Prostate gland (tissue), 2 donors: ENCODE measurements at regions not wholly inside any gene's neighbourhood (a gene's known extent, or its start where the extent isn't known, plus 50 kb on each side); places are given as distances from the start of the nearest gene placed in this dataset.

Experiments
- DNase-seq: peaks from one replicate; pipeline ENCODE4 v3.0.0-alpha.2; 2019; ENCODE audit warnings: low spot score
- H3K27ac ChIP-seq, 2 donors: fragments of 200-600 bp; sonication (generic); 2 replicates each; pipeline ENCODE4 v1.5.1; 2017 to 2019
- H3K27me3 ChIP-seq: fragments of 200-600 bp; sonication (generic); replicated peaks from 2 replicates; pipeline ENCODE4 v1.5.1; 2019; ENCODE audit not compliant: insufficient read depth
- H3K36me3 ChIP-seq, 2 donors: fragments of 200-600 bp; sonication (generic); 1 replicate in 1 of 2; 2 replicates in 1 of 2; pipeline versions ENCODE4 v1.5.1 to v1.8.1; 2017 to 2019
- H3K4me1 ChIP-seq: fragments of 200-600 bp; sonication (generic); replicated peaks from 2 replicates; pipeline ENCODE4 v1.5.1; 2019
- H3K4me3 ChIP-seq, 2 donors: fragments of 200-600 bp; sonication (generic); 2 replicates each; pipeline ENCODE4 v1.5.1; 2017 to 2019
- H3K9me3 ChIP-seq: fragments of 200-600 bp; sonication (generic); 2 replicates; pipeline ENCODE4 v1.5.1; 2017
- CTCF ChIP-seq, 4 experiments: fragments of 200-600 bp in 2 of 4; fragments of 450-650 bp in 2 of 4; sonication (generic) in 2 of 4; IDR thresholded peaks; 1 replicate in 3 of 4; 2 replicates in 1 of 4; pipeline ENCODE4 v1.5.1; 2016 to 2019; ENCODE audit warnings: antibody characterized with exemption in 4 of 4, mild to moderate bottlenecking in 2 of 4, moderate library complexity in 2 of 4
- POLR2A ChIP-seq: fragments of 450-650 bp; IDR thresholded peaks from one replicate; pipeline ENCODE4 v1.6.1; 2016; ENCODE audit warnings: antibody characterized with exemption, mild to moderate bottlenecking
- POLR2AphosphoS5 ChIP-seq: sonication (generic); formaldehyde crosslinking; IDR thresholded peaks from one replicate; pipeline ENCODE4 v1.6.1; 2017; ENCODE audit warnings: antibody characterized with exemption
- WGBS: methylation state at CpG from one replicate; pipeline ENCODE4 v1.1.5; 2018; 5-methylcytosine and 5-hydroxymethylcytosine counted together
- intact Hi-C: fragments of 100-400 bp; cut with DNase I; formaldehyde crosslinking; loops from one replicate; pipeline ENCODE4 v1.14.2; 2022

GRCh38 chr1:185560760-185561159, 173.4 kb upstream of the HMCN1 start:
- Histone ChIP-seq H3K4me1 (no peaks in the 10 kb centered on the region), H3K4me3 (no peak overlapping the region), H3K9me3 (no peaks in the 10 kb centered on the region), H3K36me3 (no peaks in the 10 kb centered on the region), H3K27ac (no peak overlapping the region), H3K27me3 (no peaks in the 10 kb centered on the region)
- intact Hi-C loops: no loop called here
- WGBS: 72% methylated on average over 4 of the region's 4 CpGs
- no peak for DNase-seq
- no peak for TF ChIP-seq POLR2A
- TF ChIP-seq POLR2AphosphoS5: no peak
- TF ChIP-seq CTCF (IDR thresholded peaks at IDR 0.05): no peak

- Histone ChIP-seq H3K36me3 (no peaks in the 10 kb centered on the region), H3K4me1 (no peaks in the 10 kb centered on the region), H3K27me3 (no peaks in the 10 kb centered on the region), H3K27ac (no peak overlapping the region), H3K4me3 (no peak overlapping the region), H3K9me3 (no peaks in the 10 kb centered on the region)
- TF ChIP-seq CTCF (IDR thresholded peaks at IDR 0.05): peak in 1 of 4 experiments; percentile 13
- no peak for TF ChIP-seq POLR2A
- DNase-seq: peak; percentile 9
- whole genome bisulfite sequencing: 91% methylated on average over 3 of the region's 3 CpGs
- intact Hi-C loops: no loop called here
Measured at GRCh38 chr1:185559684-185560331, 174.4 kb upstream of the HMCN1 start.

- WGBS: 100% methylated on average over 1 of the region's 1 CpG
- intact Hi-C loops: no loop called here
- no peak for TF ChIP-seq CTCF (IDR thresholded peaks at IDR 0.05)
- no peak for TF ChIP-seq POLR2AphosphoS5
- TF ChIP-seq POLR2A: no peak
- Histone ChIP-seq H3K27ac (no peak overlapping the region), H3K36me3 (no peaks in the 10 kb centered on the region), H3K4me1 (no peaks in the 10 kb centered on the region), H3K9me3 (no peaks in the 10 kb centered on the region), H3K27me3 (no peaks in the 10 kb centered on the region), H3K4me3 (no peak overlapping the region)
- no peak for DNase-seq
Measured at GRCh38 chr1:185559151-185559550, 175.0 kb upstream of the HMCN1 start.

GRCh38 chr1:185556561-185556960, 177.6 kb upstream of the HMCN1 start:
- H3K27me3 ChIP-seq: no peaks in the 10 kb centered on the region
- H3K9me3 ChIP-seq: no peaks in the 10 kb centered on the region
- no peak overlapping the region for H3K27ac ChIP-seq
- DNase-seq: no peak
- 57% methylated on average over 1 of the region's 1 CpG for WGBS
- H3K36me3 ChIP-seq: no peaks in the 10 kb centered on the region
- intact Hi-C loops: no loop called here
- TF ChIP-seq POLR2A (no peak), POLR2AphosphoS5 (no peak), CTCF (IDR thresholded peaks at IDR 0.05) (no peak)
- H3K4me1 ChIP-seq: no peaks in the 10 kb centered on the region
- no peak overlapping the region for H3K4me3 ChIP-seq

GRCh38 chr1:185555743-185556142, 178.4 kb upstream of the HMCN1 start:
- H3K4me3 ChIP-seq: no peak overlapping the region
- intact Hi-C loops: no loop called here

More at GRCh38 chr1:185555743-185556142, 178.4 kb upstream of the HMCN1 start:
- no peak for DNase-seq
- no peaks in the 10 kb centered on the region for H3K27me3 ChIP-seq
- H3K36me3 ChIP-seq: no peaks in the 10 kb centered on the region
- H3K9me3 ChIP-seq: no peaks in the 10 kb centered on the region
- H3K27ac ChIP-seq: no peak overlapping the region
- no peaks in the 10 kb centered on the region for H3K4me1 ChIP-seq
- no peak for TF ChIP-seq POLR2A
- no peak for TF ChIP-seq CTCF (IDR thresholded peaks at IDR 0.05)
- TF ChIP-seq POLR2AphosphoS5: no peak
